Fibroblast of lung (primary cell): ENCODE measurements at regions not wholly inside any gene's neighbourhood (a gene's known extent, or its start where the extent isn't known, plus 50 kb on each side); places are given as distances from the start of the nearest gene placed in this dataset.

Experiments
- DNase-seq, 2 donors: peaks; one replicate each; pipeline versions ENCODE4 v3.0.0 to v3.0.0-alpha.2; 2010; ENCODE audit warnings: low read depth in 2 of 2
- H2AFZ ChIP-seq: 2 replicates; pipeline ENCODE4 v1.5.1; 2012; ENCODE audit warnings: low read length, control low read depth, inconsistent platforms
- H3K27ac ChIP-seq: 2 replicates; pipeline ENCODE4 v1.5.1; 2011; ENCODE audit warnings: low read length, control low read depth; ENCODE audit not compliant: insufficient read depth
- H3K27me3 ChIP-seq: 2 replicates; pipeline ENCODE4 v1.5.1; 2011; ENCODE audit warnings: mild to moderate bottlenecking, low read length; ENCODE audit not compliant: control insufficient read depth, insufficient read depth
- H3K36me3 ChIP-seq: 2 replicates; pipeline ENCODE4 v1.5.1; 2011; ENCODE audit warnings: low read length; ENCODE audit not compliant: control insufficient read depth, insufficient read depth
- H3K4me1 ChIP-seq: 2 replicates; pipeline ENCODE4 v1.5.1; 2011; ENCODE audit warnings: low read length; ENCODE audit not compliant: control insufficient read depth, insufficient read depth; ENCODE audit errors: extremely low read depth
- H3K4me2 ChIP-seq: 2 replicates; pipeline ENCODE4 v1.5.1; 2011; ENCODE audit warnings: low read length, control low read depth; ENCODE audit not compliant: insufficient read depth; ENCODE audit errors: extremely low read depth
- H3K4me3 ChIP-seq, 4 experiments: fragments of 200-600 bp in 1 of 4; sonication (generic) in 1 of 4; replicated peaks in 1 of 4; 2 replicates each; pipeline ENCODE4 v1.5.1; 2011 to 2016; ENCODE audit warnings: low read length in 4 of 4, low read depth in 3 of 4, mild to moderate bottlenecking in 3 of 4, control low read depth in 2 of 4, inconsistent platforms in 1 of 4, mixed read lengths in 1 of 4; ENCODE audit not compliant: insufficient read depth in 1 of 4; ENCODE audit errors: control extremely low read depth in 1 of 4
- H3K79me2 ChIP-seq: 2 replicates; pipeline ENCODE4 v1.5.1; 2012; ENCODE audit warnings: mild to moderate bottlenecking, low read length, inconsistent platforms; ENCODE audit not compliant: control insufficient read depth, insufficient read depth
- H3K9ac ChIP-seq: 2 replicates; pipeline ENCODE4 v1.5.1; 2011; ENCODE audit warnings: mild to moderate bottlenecking, low read length, control low read depth; ENCODE audit not compliant: insufficient read depth
- H3K9me3 ChIP-seq: 2 replicates; pipeline ENCODE4 v1.5.1; 2012; ENCODE audit warnings: low read depth, low read length; ENCODE audit not compliant: control insufficient read depth, insufficient read depth
- H4K20me1 ChIP-seq: 2 replicates; pipeline ENCODE4 v1.5.1; 2011; ENCODE audit warnings: low read length; ENCODE audit not compliant: control insufficient read depth, insufficient read depth; ENCODE audit errors: extremely low read depth
- EZH2 ChIP-seq: IDR thresholded peaks from 2 replicates; pipeline ENCODE4 v1.5.1; 2012; ENCODE audit warnings: low read length, control low read depth, mild to moderate bottlenecking; ENCODE audit errors: missing control alignments
- TF ChIP-seq, protein P1 (sequence below), 2 donors: IDR thresholded peaks in 1 of 2; conservative IDR thresholded peaks in 1 of 2; 1 replicate in 1 of 2; 2 replicates in 1 of 2; pipeline ENCODE4 v1.5.1; 2011 to 2012; ENCODE audit warnings: low read length in 2 of 2, control low read depth in 1 of 2, inconsistent platforms in 1 of 2, low read depth in 1 of 2, mild to moderate bottlenecking in 1 of 2

- H3K4me3 ChIP-seq = no peak overlapping the region
- H3K27me3 ChIP-seq = no peaks in the 10 kb centered on the region
- H3K9me3 ChIP-seq = no peaks in the 10 kb centered on the region
- DNase-seq = no peak
- no peaks in the 10 kb centered on the region for H3K79me2 ChIP-seq
- H3K4me2 ChIP-seq = no peak overlapping the region
- no peak overlapping the region for H2AFZ ChIP-seq
- no peak overlapping the region for H3K27ac ChIP-seq
- no peaks in the 10 kb centered on the region for H3K36me3 ChIP-seq
- no peaks in the 10 kb centered on the region for H4K20me1 ChIP-seq
- no peak overlapping the region for H3K9ac ChIP-seq
- no peaks in the 10 kb centered on the region for H3K4me1 ChIP-seq
- TF ChIP-seq, protein P1, sequence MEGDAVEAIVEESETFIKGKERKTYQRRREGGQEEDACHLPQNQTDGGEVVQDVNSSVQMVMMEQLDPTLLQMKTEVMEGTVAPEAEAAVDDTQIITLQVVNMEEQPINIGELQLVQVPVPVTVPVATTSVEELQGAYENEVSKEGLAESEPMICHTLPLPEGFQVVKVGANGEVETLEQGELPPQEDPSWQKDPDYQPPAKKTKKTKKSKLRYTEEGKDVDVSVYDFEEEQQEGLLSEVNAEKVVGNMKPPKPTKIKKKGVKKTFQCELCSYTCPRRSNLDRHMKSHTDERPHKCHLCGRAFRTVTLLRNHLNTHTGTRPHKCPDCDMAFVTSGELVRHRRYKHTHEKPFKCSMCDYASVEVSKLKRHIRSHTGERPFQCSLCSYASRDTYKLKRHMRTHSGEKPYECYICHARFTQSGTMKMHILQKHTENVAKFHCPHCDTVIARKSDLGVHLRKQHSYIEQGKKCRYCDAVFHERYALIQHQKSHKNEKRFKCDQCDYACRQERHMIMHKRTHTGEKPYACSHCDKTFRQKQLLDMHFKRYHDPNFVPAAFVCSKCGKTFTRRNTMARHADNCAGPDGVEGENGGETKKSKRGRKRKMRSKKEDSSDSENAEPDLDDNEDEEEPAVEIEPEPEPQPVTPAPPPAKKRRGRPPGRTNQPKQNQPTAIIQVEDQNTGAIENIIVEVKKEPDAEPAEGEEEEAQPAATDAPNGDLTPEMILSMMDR (conservative IDR thresholded peaks at IDR 0.05 in 1 of 2, IDR thresholded peaks at IDR 0.05 in 1 of 2; ENCODE audit: low read depth in 1 of 2, low read length in 2 of 2) = no peak
- no peak for TF ChIP-seq EZH2
These were observed 180.3 kb downstream of the SLITRK1 start for GRCh38 chr13:83702021-83702420.

- Histone ChIP-seq H3K9ac (no peak overlapping the region), H3K36me3 (no peaks in the 10 kb centered on the region), H2AFZ (no peak overlapping the region), H3K27ac (no peak overlapping the region), H3K9me3 (no peaks in the 10 kb centered on the region), H3K4me3 (no peak overlapping the region), H3K4me1 (no peaks in the 10 kb centered on the region), H3K27me3 (no peaks in the 10 kb centered on the region), H3K4me2 (no peak overlapping the region), H3K79me2 (no peaks in the 10 kb centered on the region), H4K20me1 (no peaks in the 10 kb centered on the region)
- no peak for DNase-seq
- no peak for TF ChIP-seq EZH2
- TF ChIP-seq, protein P1 (conservative IDR thresholded peaks at IDR 0.05 in 1 of 2, IDR thresholded peaks at IDR 0.05 in 1 of 2; ENCODE audit: low read depth in 1 of 2, low read length in 2 of 2) = no peak
These were observed 189.5 kb downstream of the SLITRK1 start for GRCh38 chr13:83692800-83693199.

- Histone ChIP-seq H3K9me3 (no peaks in the 10 kb centered on the region), H3K9ac (no peak overlapping the region), H3K79me2 (no peaks in the 10 kb centered on the region), H3K4me2 (no peak overlapping the region), H3K36me3 (no peaks in the 10 kb centered on the region), H3K4me1 (no peaks in the 10 kb centered on the region), H2AFZ (no peak overlapping the region), H4K20me1 (no peaks in the 10 kb centered on the region), H3K4me3 (no peak overlapping the region), H3K27ac (no peak overlapping the region), H3K27me3 (no peaks in the 10 kb centered on the region)
- TF ChIP-seq, protein P1 (conservative IDR thresholded peaks at IDR 0.05 in 1 of 2, IDR thresholded peaks at IDR 0.05 in 1 of 2; ENCODE audit: low read depth in 1 of 2, low read length in 2 of 2) = no peak
- TF ChIP-seq EZH2 = no peak
- DNase-seq = peak; percentile 5 to 44
These were observed 190.3 kb downstream of the SLITRK1 start for GRCh38 chr13:83691966-83692365.
